Right atrium auricular region (tissue), 2 donors: ENCODE measurements at regions not wholly inside any gene's neighbourhood (a gene's known extent, or its start where the extent isn't known, plus 50 kb on each side); places are given as distances from the start of the nearest gene placed in this dataset.

ENCODE experiments used
- DNase-seq: peaks from one replicate; pipeline ENCODE4 v3.0.0-alpha.2; 2019; ENCODE audit warnings: low spot score
- H3K27ac ChIP-seq, 2 donors: fragments of 200-600 bp; sonication (generic); 1 replicate in 1 of 2; 2 replicates in 1 of 2; pipeline ENCODE4 v1.5.1; 2016 to 2019
- H3K27me3 ChIP-seq, 2 donors: fragments of 200-600 bp; sonication (generic); one replicate each; pipeline versions ENCODE4 v1.5.1 to v1.6.0; 2017 to 2019
- H3K36me3 ChIP-seq: fragments of 200-600 bp; sonication (generic); one replicate; pipeline ENCODE4 v1.5.1; 2016
- H3K4me1 ChIP-seq, 2 donors: fragments of 200-600 bp; sonication (generic); one replicate each; pipeline versions ENCODE4 v1.5.1 to v1.6.0; 2017 to 2019
- H3K4me3 ChIP-seq, 2 donors: fragments of 200-600 bp; sonication (generic); 1 replicate in 1 of 2; 2 replicates in 1 of 2; pipeline ENCODE4 v1.5.1; 2017 to 2019; ENCODE audit warnings: mild to moderate bottlenecking in 1 of 2, moderate library complexity in 1 of 2
- H3K9me3 ChIP-seq, 2 donors: fragments of 200-600 bp; sonication (generic); one replicate each; pipeline ENCODE4 v1.5.1; 2019
- TF ChIP-seq, protein P1 (sequence below), 2 donors: fragments of 200-600 bp; sonication (generic); IDR thresholded peaks; one replicate each; pipeline ENCODE4 v1.5.1; 2019; ENCODE audit warnings: antibody characterized with exemption in 2 of 2

DNA sequence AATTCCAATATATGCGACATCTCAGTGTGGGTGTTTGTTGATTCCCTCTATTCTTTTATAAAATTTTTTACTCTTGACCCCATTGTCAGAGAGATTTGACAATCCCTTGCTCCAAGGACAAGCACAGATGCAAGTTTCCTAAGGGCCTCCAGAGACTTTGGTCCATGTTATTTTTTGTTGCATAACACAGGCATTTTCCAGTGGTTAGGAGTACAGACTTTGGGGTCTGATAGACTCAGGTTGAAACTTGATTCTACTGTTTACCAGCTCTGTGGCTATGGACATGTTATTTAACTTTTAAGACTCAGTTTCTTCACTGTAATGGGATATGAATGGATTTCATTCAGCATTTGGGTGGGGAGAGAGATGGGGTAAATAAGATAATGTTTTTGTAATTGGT, 361.3 kb downstream of the ENC1 start:
- H3K27ac ChIP-seq, result no peak overlapping the region
- no peaks in the 10 kb centered on the region for H3K9me3 ChIP-seq
- no peaks in the 10 kb centered on the region for H3K4me1 ChIP-seq
- no peaks in the 10 kb centered on the region for H3K27me3 ChIP-seq
- H3K36me3 ChIP-seq, result no peaks in the 10 kb centered on the region
- no peak overlapping the region for H3K4me3 ChIP-seq
- TF ChIP-seq, protein P1, sequence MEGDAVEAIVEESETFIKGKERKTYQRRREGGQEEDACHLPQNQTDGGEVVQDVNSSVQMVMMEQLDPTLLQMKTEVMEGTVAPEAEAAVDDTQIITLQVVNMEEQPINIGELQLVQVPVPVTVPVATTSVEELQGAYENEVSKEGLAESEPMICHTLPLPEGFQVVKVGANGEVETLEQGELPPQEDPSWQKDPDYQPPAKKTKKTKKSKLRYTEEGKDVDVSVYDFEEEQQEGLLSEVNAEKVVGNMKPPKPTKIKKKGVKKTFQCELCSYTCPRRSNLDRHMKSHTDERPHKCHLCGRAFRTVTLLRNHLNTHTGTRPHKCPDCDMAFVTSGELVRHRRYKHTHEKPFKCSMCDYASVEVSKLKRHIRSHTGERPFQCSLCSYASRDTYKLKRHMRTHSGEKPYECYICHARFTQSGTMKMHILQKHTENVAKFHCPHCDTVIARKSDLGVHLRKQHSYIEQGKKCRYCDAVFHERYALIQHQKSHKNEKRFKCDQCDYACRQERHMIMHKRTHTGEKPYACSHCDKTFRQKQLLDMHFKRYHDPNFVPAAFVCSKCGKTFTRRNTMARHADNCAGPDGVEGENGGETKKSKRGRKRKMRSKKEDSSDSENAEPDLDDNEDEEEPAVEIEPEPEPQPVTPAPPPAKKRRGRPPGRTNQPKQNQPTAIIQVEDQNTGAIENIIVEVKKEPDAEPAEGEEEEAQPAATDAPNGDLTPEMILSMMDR (IDR thresholded peaks at IDR 0.05), result no peak
- DNase-seq, result no peak

DNA sequence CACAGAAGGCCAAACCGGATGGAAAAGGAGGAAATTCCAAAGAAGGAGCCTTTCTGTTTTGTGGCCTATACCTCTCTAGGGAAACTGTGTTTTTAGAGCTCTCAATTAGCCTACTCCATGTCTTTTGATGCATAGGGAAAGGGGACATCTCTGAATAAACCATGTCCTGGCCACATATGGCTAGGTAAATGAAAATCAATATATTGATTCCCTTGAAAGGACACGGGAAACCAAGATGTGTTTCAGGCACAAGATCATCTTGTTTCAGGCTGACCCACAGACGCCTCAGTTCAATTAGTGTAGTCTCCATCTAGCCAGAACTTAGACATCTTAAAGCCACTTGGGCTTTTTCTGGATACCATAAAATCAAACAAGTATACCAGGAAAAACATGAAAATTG, 363.1 kb downstream of the ENC1 start:
- TF ChIP-seq, protein P1 (IDR thresholded peaks at IDR 0.05), result no peak
- Histone ChIP-seq H3K27ac (no peak overlapping the region), H3K27me3 (no peaks in the 10 kb centered on the region), H3K4me1 (no peaks in the 10 kb centered on the region), H3K9me3 (no peaks in the 10 kb centered on the region), H3K36me3 (no peaks in the 10 kb centered on the region), H3K4me3 (no peak overlapping the region)
- no peak for DNase-seq

DNA sequence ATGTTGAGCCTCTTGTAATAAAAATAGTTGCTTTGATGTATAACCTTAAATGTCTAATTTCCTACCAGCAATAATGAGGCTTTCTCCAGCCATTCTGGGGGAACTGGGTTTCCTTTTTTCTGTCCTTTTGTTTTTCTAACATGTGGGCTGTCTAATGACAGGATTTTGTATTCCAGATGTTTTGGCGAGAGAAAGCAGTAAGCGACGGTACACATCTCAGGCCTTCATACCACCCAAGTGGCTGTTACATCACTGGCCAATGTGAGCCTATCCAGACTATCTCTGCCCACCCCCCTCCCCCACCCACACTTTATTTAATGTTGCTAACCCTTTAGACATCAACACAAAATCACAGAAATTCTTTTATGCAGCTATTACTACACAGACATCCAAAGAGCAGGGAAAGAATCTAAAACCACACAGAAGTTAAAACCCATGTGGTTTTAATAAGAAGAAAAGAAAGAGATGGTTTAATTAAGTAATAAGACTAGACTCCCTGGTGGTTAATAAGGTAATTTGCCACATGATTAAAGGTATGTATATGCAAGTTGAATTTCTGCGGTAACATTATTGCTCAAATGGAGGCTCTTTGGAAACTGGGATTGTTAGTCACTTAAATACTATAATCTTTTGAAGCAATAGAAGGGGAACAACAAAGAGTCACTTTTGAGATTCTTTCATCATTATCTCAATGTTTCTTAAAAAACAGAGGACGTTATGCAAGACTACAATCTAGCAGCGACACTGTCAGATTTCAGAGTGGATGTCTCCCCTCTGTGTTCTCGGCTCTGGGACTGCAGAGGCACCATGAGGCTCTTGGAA, 365.1 kb downstream of the ENC1 start:
- Histone ChIP-seq H3K4me3 (no peak overlapping the region), H3K9me3 (no peaks in the 10 kb centered on the region), H3K27ac (peak overlapping the region in 1 of 2 donors; percentile 42), H3K4me1 (no peaks in the 10 kb centered on the region), H3K27me3 (no peaks in the 10 kb centered on the region), H3K36me3 (no peaks in the 10 kb centered on the region)
- TF ChIP-seq, protein P1 (IDR thresholded peaks at IDR 0.05), result no peak
- DNase-seq, result no peak

DNA sequence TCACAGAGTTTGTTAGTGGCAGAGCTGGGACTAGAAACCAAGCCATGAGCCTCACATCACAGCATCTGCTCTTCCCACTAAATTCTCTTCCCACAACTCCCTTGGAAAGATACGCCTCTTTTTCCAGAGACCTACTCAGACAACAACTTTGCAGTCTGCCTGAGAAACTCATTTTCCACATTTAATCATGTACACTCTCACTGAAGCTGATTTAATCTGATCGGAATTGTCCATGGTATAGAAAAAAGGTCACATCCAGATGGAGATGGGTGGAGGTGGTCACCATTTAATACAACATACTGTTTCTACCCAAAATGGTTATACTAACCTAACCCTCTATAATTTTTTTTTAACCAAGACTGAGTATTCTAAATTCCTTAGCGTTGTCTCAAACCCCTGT, 366.2 kb downstream of the ENC1 start:
- no peak for DNase-seq
- H3K27ac ChIP-seq, result peak overlapping the region in 1 of 2 donors; percentile 0

DNA sequence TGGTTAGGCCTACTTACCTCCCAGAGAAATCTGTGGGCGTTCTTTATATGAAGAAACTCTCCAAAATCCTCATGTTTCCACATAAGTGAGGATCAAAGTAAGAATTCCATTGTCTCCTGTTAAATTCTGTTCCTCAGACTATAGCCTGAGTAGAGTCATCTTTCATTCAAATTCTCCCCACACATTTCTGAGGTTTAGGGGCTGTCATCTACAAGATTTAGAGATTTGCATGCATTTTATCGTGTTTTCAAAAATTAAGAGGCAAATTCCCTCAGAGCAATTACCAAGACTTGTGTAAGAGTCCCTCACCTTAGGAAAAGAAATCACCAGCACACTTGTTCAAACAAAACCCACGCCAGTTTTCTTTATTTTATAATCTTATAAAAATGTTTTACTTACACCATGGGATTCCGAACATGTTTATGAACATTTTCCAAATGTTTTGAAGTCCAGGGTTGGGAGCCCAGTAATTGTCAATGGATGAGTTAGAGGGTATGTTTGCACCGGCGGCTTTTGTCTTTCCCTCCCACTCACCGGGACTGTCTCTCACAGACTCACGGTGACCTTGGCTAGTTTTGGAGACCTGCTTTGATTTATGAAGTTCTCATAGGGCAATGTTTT, 367.6 kb downstream of the ENC1 start:
- Histone ChIP-seq H3K36me3 (no peaks in the 10 kb centered on the region), H3K27me3 (no peaks in the 10 kb centered on the region), H3K27ac (no peak overlapping the region), H3K4me1 (no peaks in the 10 kb centered on the region), H3K9me3 (no peaks in the 10 kb centered on the region), H3K4me3 (no peak overlapping the region)
- TF ChIP-seq, protein P1 (IDR thresholded peaks at IDR 0.05), result no peak
- no peak for DNase-seq

More for the DNA sequence above, 366.2 kb downstream of the ENC1 start:
- Histone ChIP-seq H3K36me3 (no peaks in the 10 kb centered on the region), H3K9me3 (no peaks in the 10 kb centered on the region), H3K27me3 (no peaks in the 10 kb centered on the region), H3K4me1 (no peaks in the 10 kb centered on the region), H3K4me3 (no peak overlapping the region)
- TF ChIP-seq, protein P1 (IDR thresholded peaks at IDR 0.05), result no peak
